Mesenchymal stem cell (in vitro differentiated cells and primary cell): ENCODE measurements at regions not wholly inside any gene's neighbourhood (a gene's known extent, or its start where the extent isn't known, plus 50 kb on each side); places are given as distances from the start of the nearest gene placed in this dataset.

Experiments used
- DNase-seq: peaks from one replicate; pipeline ENCODE4 v3.0.0-alpha.2; 2013
- H2AFZ ChIP-seq: one replicate; pipeline ENCODE4 v1.6.1; 2013; ENCODE audit warnings: low read depth, mild to moderate bottlenecking, control low read depth, inconsistent platforms, low read length, moderate library complexity
- H2AK5ac ChIP-seq: 2 replicates; pipeline ENCODE4 v1.6.1; 2013; ENCODE audit warnings: low read length, moderate library complexity, mild to moderate bottlenecking, inconsistent platforms; ENCODE audit not compliant: severe bottlenecking
- H2BK120ac ChIP-seq: one replicate; pipeline ENCODE4 v1.6.1; 2013; ENCODE audit warnings: low read depth, mild to moderate bottlenecking, inconsistent platforms, low read length, moderate library complexity
- H2BK12ac ChIP-seq, 2 experiments: one replicate each; pipeline ENCODE4 v1.6.1; 2013; ENCODE audit warnings: inconsistent platforms in 2 of 2, low read length in 2 of 2, mild to moderate bottlenecking in 2 of 2, moderate library complexity in 2 of 2, control low read depth in 1 of 2
- H2BK15ac ChIP-seq: one replicate; pipeline ENCODE4 v1.6.1; 2013; ENCODE audit warnings: mild to moderate bottlenecking, low read depth, inconsistent platforms; ENCODE audit not compliant: poor library complexity, severe bottlenecking
- H2BK5ac ChIP-seq: 2 replicates; pipeline ENCODE4 v1.6.1; 2013; ENCODE audit warnings: low read depth, mild to moderate bottlenecking, low read length, control low read depth, inconsistent platforms; ENCODE audit not compliant: poor library complexity, severe bottlenecking
- H3K14ac ChIP-seq, 2 experiments: one replicate each; pipeline ENCODE4 v1.6.1; 2013; ENCODE audit warnings: inconsistent platforms in 2 of 2, low read length in 2 of 2, control low read depth in 1 of 2, mild to moderate bottlenecking in 1 of 2, moderate library complexity in 1 of 2
- H3K18ac ChIP-seq, 2 experiments: one replicate each; pipeline ENCODE4 v1.6.1; 2013; ENCODE audit warnings: inconsistent platforms in 2 of 2, low read length in 2 of 2, control low read depth in 1 of 2, low read depth in 1 of 2, mild to moderate bottlenecking in 1 of 2
- H3K23ac ChIP-seq, 2 experiments: one replicate each; pipeline ENCODE4 v1.6.1; 2013; ENCODE audit warnings: inconsistent platforms in 2 of 2, low read length in 2 of 2, mild to moderate bottlenecking in 2 of 2, moderate library complexity in 2 of 2, control low read depth in 1 of 2
- H3K27ac ChIP-seq: 2 replicates; pipeline ENCODE4 v1.5.1; 2013; ENCODE audit warnings: mild to moderate bottlenecking, moderate library complexity, low read length, control low read depth, inconsistent platforms; ENCODE audit not compliant: poor library complexity, severe bottlenecking
- H3K27me3 ChIP-seq, 2 experiments: 2 replicates each; pipeline versions ENCODE4 v1.6.1 to v1.7.0; 2013; ENCODE audit warnings: low read length in 2 of 2, mild to moderate bottlenecking in 2 of 2, moderate library complexity in 2 of 2, control low read depth in 1 of 2, inconsistent platforms in 1 of 2; ENCODE audit not compliant: control insufficient read depth in 1 of 2, insufficient read depth in 1 of 2
- H3K36me3 ChIP-seq, 2 experiments: 2 replicates each; pipeline versions ENCODE4 v1.6.1 to v1.7.0; 2013; ENCODE audit warnings: low read length in 2 of 2, control low read depth in 1 of 2, inconsistent platforms in 1 of 2, low read depth in 1 of 2, mild to moderate bottlenecking in 1 of 2; ENCODE audit not compliant: insufficient read depth in 2 of 2, control insufficient read depth in 1 of 2
- H3K4ac ChIP-seq, 2 experiments: one replicate each; pipeline ENCODE4 v1.6.1; 2013; ENCODE audit warnings: inconsistent platforms in 2 of 2, low read length in 2 of 2, mild to moderate bottlenecking in 2 of 2, moderate library complexity in 2 of 2, control low read depth in 1 of 2, low read depth in 1 of 2
- H3K4me1 ChIP-seq: 2 replicates; pipeline ENCODE4 v1.6.1; 2013; ENCODE audit warnings: low read depth, low read length, control low read depth; ENCODE audit not compliant: control insufficient read depth, insufficient read depth
- H3K4me2 ChIP-seq: 2 replicates; pipeline ENCODE4 v1.6.1; 2013; ENCODE audit warnings: low read length, mild to moderate bottlenecking, inconsistent platforms; ENCODE audit not compliant: poor library complexity, severe bottlenecking
- H3K4me3 ChIP-seq, 2 experiments: 2 replicates each; pipeline versions ENCODE4 v1.5.1 to v1.7.0; 2013; ENCODE audit warnings: low read length in 2 of 2, mild to moderate bottlenecking in 2 of 2, control low read depth in 1 of 2, low read depth in 1 of 2; ENCODE audit not compliant: insufficient read depth in 1 of 2
- H3K79me1 ChIP-seq: replicated peaks from 2 replicates; pipeline ENCODE4 v1.6.1; 2013; ENCODE audit warnings: mild to moderate bottlenecking, control low read depth, low read length, inconsistent platforms; ENCODE audit not compliant: poor library complexity, severe bottlenecking
- H3K9ac ChIP-seq: 2 replicates; pipeline ENCODE4 v1.7.0; 2013; ENCODE audit warnings: mild to moderate bottlenecking, low read length, moderate library complexity
- H3K9me3 ChIP-seq: 2 replicates; pipeline ENCODE4 v1.7.0; 2013; ENCODE audit warnings: mild to moderate bottlenecking, low read length; ENCODE audit not compliant: control insufficient read depth
- H4K8ac ChIP-seq: one replicate; pipeline ENCODE4 v1.6.1; 2013; ENCODE audit warnings: inconsistent platforms, mild to moderate bottlenecking, low read length, moderate library complexity
- H4K91ac ChIP-seq: one replicate; pipeline ENCODE4 v1.6.1; 2013; ENCODE audit warnings: mild to moderate bottlenecking, low read length, inconsistent platforms
- WGBS: methylation state at CpG from one replicate; pipeline ENCODE4 v1.1.7; 2013; ENCODE audit warnings: mixed read lengths; 5-methylcytosine and 5-hydroxymethylcytosine counted together

DNA sequence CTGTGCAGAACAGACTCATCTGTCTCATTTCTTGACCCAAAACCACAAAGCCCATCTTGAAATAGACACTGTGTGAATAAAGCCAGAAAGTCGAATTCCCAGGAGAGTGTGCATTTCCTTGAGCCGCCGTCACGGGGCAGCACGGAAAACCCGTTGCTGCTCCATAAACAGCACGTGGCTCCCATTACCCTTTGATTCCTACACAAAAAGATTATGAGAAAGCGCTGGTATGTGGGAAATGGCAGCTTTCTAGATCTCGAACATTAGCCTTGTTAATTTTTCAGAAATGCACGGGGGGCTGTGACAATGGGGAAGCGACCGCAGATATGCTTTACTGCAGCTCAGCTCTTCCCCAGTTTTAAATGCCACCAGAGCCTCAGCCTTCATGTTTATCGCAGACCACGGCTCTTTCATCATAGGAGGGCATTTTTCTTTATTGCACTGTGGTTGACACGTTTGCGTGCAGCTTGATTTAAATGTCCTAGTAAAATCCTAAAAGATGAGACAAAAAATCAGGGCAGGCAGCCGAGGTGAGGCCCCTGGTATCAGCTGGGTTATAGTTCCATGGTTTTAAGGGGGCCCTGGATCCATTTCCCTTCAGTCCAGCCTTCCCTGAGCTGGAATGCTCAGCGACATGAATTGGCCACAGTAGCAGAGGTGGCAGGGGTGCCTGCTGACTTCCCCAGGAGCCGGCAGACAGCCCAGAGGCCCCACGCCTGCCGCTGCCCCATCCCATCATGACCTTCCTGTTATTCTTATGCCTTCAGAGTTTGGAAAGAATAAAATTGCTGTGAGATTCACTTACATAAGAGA lies 249.3 kb downstream of the NDUFA10 start:
- DNase-seq = no peak
- Histone ChIP-seq H3K27ac (no peak overlapping the region), H2AFZ (no peak overlapping the region), H3K23ac (no peak overlapping the region), H2BK120ac (no peak overlapping the region), H2BK12ac (no peak overlapping the region), H3K18ac (no peak overlapping the region), H3K9ac (no peak overlapping the region), H2BK5ac (no peak overlapping the region), H4K8ac (no peak overlapping the region), H3K79me1 (no peaks in the 10 kb centered on the region), H3K9me3 (peaks cover 18% of the 10 kb centered on the region), H3K4me2 (no peak overlapping the region), H2BK15ac (no peak overlapping the region), H2AK5ac (no peak overlapping the region), H3K4me3 (no peak overlapping the region), H4K91ac (no peak overlapping the region), H3K14ac (no peak overlapping the region), H3K36me3 (no peaks in the 10 kb centered on the region), H3K4me1 (no peaks in the 10 kb centered on the region), H3K4ac (no peak overlapping the region), H3K27me3 (peaks cover 0 to 52% of the 10 kb centered on the region in 2 experiments)
- WGBS = 63% methylated on average over 20 of the region's 21 CpGs

DNA sequence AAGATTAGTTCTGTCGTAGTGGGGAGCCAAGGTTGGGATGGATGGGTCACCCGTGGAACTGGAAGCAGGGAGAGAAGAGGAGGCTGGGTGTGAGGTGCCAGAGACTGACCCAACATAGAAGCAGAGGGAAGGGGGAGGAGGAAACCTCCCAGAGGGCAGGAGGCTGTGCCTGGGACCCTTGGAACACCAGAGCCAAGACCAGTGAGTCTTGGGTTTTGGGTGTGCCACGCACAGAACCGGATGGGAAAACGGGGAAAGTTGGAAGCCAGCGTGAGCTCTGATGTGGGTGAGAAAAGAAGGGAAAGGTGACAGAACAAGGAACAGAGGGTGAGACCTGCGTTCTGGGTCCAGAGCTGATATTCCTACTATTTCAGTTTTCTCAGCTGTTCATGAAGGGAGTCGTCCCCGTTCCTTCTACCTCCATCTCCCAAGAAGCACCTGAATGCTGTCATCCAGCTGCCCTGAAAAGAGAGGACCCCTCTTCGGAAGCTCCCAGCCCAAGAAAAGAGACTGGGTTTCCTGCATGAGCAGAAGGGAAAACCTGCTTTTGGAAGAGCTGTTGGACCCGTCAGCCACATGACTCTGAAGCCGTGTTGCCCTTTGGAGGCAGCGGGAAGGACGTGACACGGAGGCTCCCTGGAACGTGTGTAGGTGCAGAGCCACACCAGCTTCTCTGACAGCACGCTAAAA lies 250.1 kb downstream of the NDUFA10 start:
- Histone ChIP-seq H3K9ac (no peak overlapping the region), H2BK15ac (no peak overlapping the region)

DNA sequence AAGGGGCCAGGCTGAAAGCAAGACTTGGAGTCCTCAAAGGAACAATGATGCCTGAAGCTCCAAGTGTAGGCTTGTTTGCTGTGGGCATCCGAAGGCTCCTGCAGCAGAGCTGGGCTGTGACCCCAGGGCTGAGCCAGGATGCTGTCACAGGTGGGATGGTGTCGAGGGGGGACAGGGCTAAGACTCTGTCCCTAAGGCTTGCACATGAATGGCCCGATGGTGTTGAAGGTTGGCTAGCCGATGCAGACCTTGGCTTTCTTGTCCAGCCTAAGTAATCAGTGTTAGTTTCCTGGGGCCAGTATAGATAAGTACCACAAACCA lies 251.0 kb downstream of the NDUFA10 start:
- Histone ChIP-seq H2AK5ac (no peak overlapping the region), H3K4me3 (no peak overlapping the region), H3K4me1 (no peaks in the 10 kb centered on the region), H3K27ac (no peak overlapping the region), H3K9ac (no peak overlapping the region), H2BK12ac (no peak overlapping the region), H3K23ac (no peak overlapping the region), H3K18ac (no peak overlapping the region), H3K79me1 (no peaks in the 10 kb centered on the region), H3K36me3 (no peaks in the 10 kb centered on the region), H2BK120ac (no peak overlapping the region), H3K4me2 (no peak overlapping the region), H2AFZ (no peak overlapping the region), H3K27me3 (peaks cover 0 to 47% of the 10 kb centered on the region in 2 experiments), H3K9me3 (peaks cover 18% of the 10 kb centered on the region), H4K8ac (no peak overlapping the region), H2BK5ac (no peak overlapping the region), H2BK15ac (no peak overlapping the region), H4K91ac (no peak overlapping the region), H3K4ac (no peak overlapping the region), H3K14ac (no peak overlapping the region)
- DNase-seq = no peak
- WGBS = 70% methylated on average over 4 of the region's 4 CpGs

More for the DNA sequence above, 250.1 kb downstream of the NDUFA10 start:
- no peak overlapping the region for H4K8ac ChIP-seq
- no peak overlapping the region for H2AFZ ChIP-seq
- no peak overlapping the region for H2AK5ac ChIP-seq
- H3K9me3 ChIP-seq = peaks cover 18% of the 10 kb centered on the region
- H3K4me3 ChIP-seq = no peak overlapping the region
- 60% methylated on average over 17 of the region's 17 CpGs for WGBS
- H3K36me3 ChIP-seq = no peaks in the 10 kb centered on the region
- no peak overlapping the region for H3K27ac ChIP-seq
- H3K23ac ChIP-seq = no peak overlapping the region
- no peak overlapping the region for H4K91ac ChIP-seq
- H3K18ac ChIP-seq = no peak overlapping the region
- DNase-seq = no peak
- H2BK120ac ChIP-seq = no peak overlapping the region
- no peak overlapping the region for H2BK5ac ChIP-seq
- no peak overlapping the region for H3K4me2 ChIP-seq
- H2BK12ac ChIP-seq = no peak overlapping the region
- H3K79me1 ChIP-seq = no peaks in the 10 kb centered on the region
- no peaks in the 10 kb centered on the region for H3K4me1 ChIP-seq
- H3K14ac ChIP-seq = no peak overlapping the region
- H3K4ac ChIP-seq = no peak overlapping the region
- peaks cover 0 to 46% of the 10 kb centered on the region in 2 experiments for H3K27me3 ChIP-seq

DNA sequence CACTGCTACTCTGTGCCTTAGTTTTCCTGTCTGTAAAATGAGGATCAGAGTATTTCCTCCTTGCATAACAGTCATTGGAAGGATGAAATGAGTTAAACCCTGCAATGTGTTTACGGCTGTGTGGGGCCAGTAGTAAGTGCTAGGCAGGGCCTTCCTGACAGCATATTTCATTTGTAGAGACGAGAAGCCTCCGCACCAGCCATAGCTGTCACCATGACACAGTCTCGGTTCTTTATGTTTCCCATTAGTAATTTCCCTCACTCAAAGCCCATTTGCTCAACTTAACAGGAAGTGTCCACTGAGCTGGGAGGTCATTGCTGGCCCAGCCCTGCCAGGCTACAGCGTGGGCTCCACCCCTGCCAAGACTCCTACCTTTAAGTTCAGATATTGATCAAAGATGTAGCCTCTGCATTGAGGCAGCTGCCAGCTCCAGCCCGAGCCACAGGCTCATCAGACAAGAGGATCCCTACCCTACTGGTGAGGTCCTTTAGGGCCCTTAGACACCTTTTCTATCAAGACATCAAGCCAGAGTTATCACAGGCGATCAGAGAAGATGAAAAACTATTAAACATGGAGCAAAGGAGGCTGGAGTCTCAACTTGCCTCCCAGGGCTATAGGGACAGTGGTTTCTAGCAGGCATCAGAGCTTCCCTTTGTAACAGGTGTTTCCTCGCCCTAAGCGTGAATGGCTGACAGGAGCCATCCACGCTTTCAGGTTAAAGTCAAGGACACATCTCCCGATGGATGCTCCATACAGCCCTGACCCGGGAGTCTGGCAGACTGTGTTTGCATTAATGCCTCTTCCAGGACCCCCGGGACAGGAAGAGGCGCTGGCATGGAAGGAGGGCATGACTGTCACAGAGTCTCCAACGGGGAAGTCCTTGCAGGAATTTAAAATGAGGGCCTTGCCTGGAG lies 251.7 kb downstream of the NDUFA10 start:
- no peaks in the 10 kb centered on the region for H3K4me1 ChIP-seq
- no peak overlapping the region for H3K27ac ChIP-seq
- no peak overlapping the region for H3K14ac ChIP-seq
- no peak overlapping the region for H3K18ac ChIP-seq
- H4K8ac ChIP-seq = no peak overlapping the region
- H3K23ac ChIP-seq = no peak overlapping the region
- H3K9ac ChIP-seq = no peak overlapping the region
- no peak overlapping the region for H2BK120ac ChIP-seq
- H3K36me3 ChIP-seq = no peaks in the 10 kb centered on the region
- peaks cover 18% of the 10 kb centered on the region for H3K9me3 ChIP-seq
- no peak overlapping the region for H3K4me2 ChIP-seq
- 69% methylated on average over 15 of the region's 15 CpGs for WGBS
- no peak overlapping the region for H2BK12ac ChIP-seq
- no peak overlapping the region for H2BK5ac ChIP-seq
- no peak overlapping the region for H4K91ac ChIP-seq
- H2BK15ac ChIP-seq = no peak overlapping the region
- H2AK5ac ChIP-seq = no peak overlapping the region
- H3K4me3 ChIP-seq = no peak overlapping the region
- H3K4ac ChIP-seq = no peak overlapping the region
- H2AFZ ChIP-seq = no peak overlapping the region
- no peaks in the 10 kb centered on the region for H3K79me1 ChIP-seq
- DNase-seq = no peak
- H3K27me3 ChIP-seq = peaks cover 0 to 50% of the 10 kb centered on the region in 2 experiments
